ENCODE measurements at regions not wholly inside any gene's neighbourhood (a gene's known extent, or its start where the extent isn't known, plus 50 kb on each side); places are given as distances from the start of the nearest gene placed in this dataset.

- TF ChIP-seq CTCF (conservative IDR thresholded peaks at IDR 0.05): no peak
- H3K27me3 ChIP-seq (ENCODE audit: control insufficient read depth, insufficient read depth, low read length, poor library complexity, severe bottlenecking): no peaks in the 10 kb centered on the region
- no peak overlapping the region for H3K4me3 ChIP-seq (ENCODE audit: low read length)
- Mint-ChIP-seq H3K27me3 (ENCODE audit: insufficient read depth) (peaks cover 2% of the 10 kb centered on the region), H3K4me3 (no peak overlapping the region), H3K36me3 (ENCODE audit: low read depth) (no peaks in the 10 kb centered on the region), H3K9me3 (no peaks in the 10 kb centered on the region), H3K4me1 (peaks cover 12% of the 10 kb centered on the region), H3K27ac (no peak overlapping the region)
- no peaks in the 10 kb centered on the region for H3K9me3 ChIP-seq (ENCODE audit: control insufficient read depth, low read length)
- WGBS, 2 experiments (ENCODE audit: insufficient coverage in 1 of 2, insufficient read length in 1 of 2): 83 to 88% methylated on average over 1 of the region's 1 CpG
- DNase-seq: no peak
- no peak overlapping the region for H3K9ac ChIP-seq (ENCODE audit: extremely low read depth, low read length, poor library complexity, severe bottlenecking)
- no peak overlapping the region for H3K27ac ChIP-seq (ENCODE audit: low read depth, low read length)
- H3K36me3 ChIP-seq (ENCODE audit: control insufficient read depth, insufficient read depth, low read length): no peaks in the 10 kb centered on the region
- peaks cover 10% of the 10 kb centered on the region for H3K4me1 ChIP-seq (ENCODE audit: control insufficient read depth, insufficient read depth, low read length)
Observed at GRCh38 chr7:26438078-26438477, 146.4 kb downstream of the SNX10 start.

GRCh38 chr7:26439521-26440232 lies 148.0 kb downstream of the SNX10 start:
- H3K4me3 ChIP-seq (ENCODE audit: low read length): no peak overlapping the region
- Mint-ChIP-seq H3K27me3 (ENCODE audit: insufficient read depth) (peaks cover under 1% of the 10 kb centered on the region), H3K36me3 (ENCODE audit: low read depth) (no peaks in the 10 kb centered on the region), H3K4me1 (peaks cover 12% of the 10 kb centered on the region), H3K9me3 (no peaks in the 10 kb centered on the region), H3K27ac (no peak overlapping the region), H3K4me3 (no peak overlapping the region)
- no peaks in the 10 kb centered on the region for H3K36me3 ChIP-seq (ENCODE audit: control insufficient read depth, insufficient read depth, low read length)
- no peaks in the 10 kb centered on the region for H3K27me3 ChIP-seq (ENCODE audit: control insufficient read depth, insufficient read depth, low read length, poor library complexity, severe bottlenecking)
- WGBS, 2 experiments (ENCODE audit: insufficient coverage in 1 of 2, insufficient read length in 1 of 2): 74 to 90% methylated on average over 7 of the region's 7 CpGs
- no peak for DNase-seq
- H3K4me1 ChIP-seq (ENCODE audit: control insufficient read depth, insufficient read depth, low read length): peaks cover 10% of the 10 kb centered on the region
- no peak for TF ChIP-seq CTCF (conservative IDR thresholded peaks at IDR 0.05)
- no peak overlapping the region for H3K9ac ChIP-seq (ENCODE audit: extremely low read depth, low read length, poor library complexity, severe bottlenecking)
- H3K9me3 ChIP-seq (ENCODE audit: control insufficient read depth, low read length): no peaks in the 10 kb centered on the region
- H3K27ac ChIP-seq (ENCODE audit: low read depth, low read length): peak overlapping the region; percentile 95

- Histone ChIP-seq H3K4me3 (ENCODE audit: low read length) (no peak overlapping the region), H3K9me3 (ENCODE audit: control insufficient read depth, low read length) (no peaks in the 10 kb centered on the region), H3K4me1 (ENCODE audit: control insufficient read depth, insufficient read depth, low read length) (peaks cover 10% of the 10 kb centered on the region), H3K9ac (ENCODE audit: extremely low read depth, low read length, poor library complexity, severe bottlenecking) (no peak overlapping the region), H3K27me3 (ENCODE audit: control insufficient read depth, insufficient read depth, low read length, poor library complexity, severe bottlenecking) (no peaks in the 10 kb centered on the region), H3K27ac (ENCODE audit: low read depth, low read length) (peak overlapping the region; percentile 95), H3K36me3 (ENCODE audit: control insufficient read depth, insufficient read depth, low read length) (no peaks in the 10 kb centered on the region)
- Mint-ChIP-seq H3K9me3 (no peaks in the 10 kb centered on the region), H3K4me3 (no peak overlapping the region), H3K27me3 (ENCODE audit: insufficient read depth) (no peaks in the 10 kb centered on the region), H3K36me3 (ENCODE audit: low read depth) (no peaks in the 10 kb centered on the region), H3K4me1 (peaks cover 12% of the 10 kb centered on the region), H3K27ac (no peak overlapping the region)
- TF ChIP-seq CTCF (conservative IDR thresholded peaks at IDR 0.05): no peak
- WGBS, 2 experiments (ENCODE audit: insufficient coverage in 1 of 2, insufficient read length in 1 of 2): 85% methylated on average over 7 of the region's 7 CpGs
- no peak for DNase-seq
Observed at GRCh38 chr7:26440233-26441001, 148.8 kb downstream of the SNX10 start.
